OCI-LY1 (cell line): ENCODE measurements at regions not wholly inside any gene's neighbourhood (a gene's known extent, or its start where the extent isn't known, plus 50 kb on each side); places are given as distances from the start of the nearest gene placed in this dataset.

Source experiments
- H2AFZ ChIP-seq: fragments of 200-600 bp; sonication (generic), shearing (Covaris generic); 2 replicates; pipeline ENCODE4 v1.6.0; 2014; ENCODE audit warnings: antibody characterized with exemption, mild to moderate bottlenecking, low read length
- H3F3A ChIP-seq: fragments of 200-600 bp; sonication (generic), shearing (Covaris generic); 2 replicates; pipeline ENCODE4 v1.6.0; 2014; ENCODE audit warnings: mild to moderate bottlenecking, antibody characterized with exemption, low read length, moderate library complexity; ENCODE audit not compliant: insufficient read depth
- H3K27ac ChIP-seq: fragments of 200-600 bp; sonication (generic); 2 replicates; pipeline ENCODE4 v1.5.1; 2014; ENCODE audit warnings: low read length, mixed run types, mild to moderate bottlenecking, low read depth; ENCODE audit not compliant: poor library complexity, severe bottlenecking
- H3K27me3 ChIP-seq: fragments of 200-600 bp; sonication (generic); 2 replicates; pipeline ENCODE4 v1.6.0; 2014; ENCODE audit warnings: antibody characterized with exemption, mild to moderate bottlenecking, low read length, moderate library complexity; ENCODE audit not compliant: insufficient read depth
- H3K36me3 ChIP-seq: fragments of 200-600 bp; sonication (generic); 2 replicates; pipeline ENCODE4 v1.6.1; 2014; ENCODE audit warnings: mild to moderate bottlenecking, antibody characterized with exemption, low read length, moderate library complexity, mixed read lengths; ENCODE audit not compliant: insufficient read depth
- H3K4me1 ChIP-seq: fragments of 200-600 bp; sonication (generic); 2 replicates; pipeline ENCODE4 v1.5.1; 2014; ENCODE audit warnings: mild to moderate bottlenecking, low read length, moderate library complexity; ENCODE audit not compliant: insufficient read depth, severe bottlenecking
- H3K4me2 ChIP-seq: fragments of 200-600 bp; sonication (generic), shearing (Covaris generic); 2 replicates; pipeline ENCODE4 v1.6.1; 2014; ENCODE audit warnings: low read length
- H3K4me3 ChIP-seq: fragments of 200-600 bp; sonication (generic); 2 replicates; pipeline ENCODE4 v1.5.1; 2014; ENCODE audit warnings: low read length, low read depth, mild to moderate bottlenecking, mixed read lengths; ENCODE audit not compliant: poor library complexity, severe bottlenecking
- H3K79me2 ChIP-seq: fragments of 200-600 bp; shearing (Covaris generic); 2 replicates; pipeline ENCODE4 v1.6.1; 2016; ENCODE audit warnings: mixed run types, low read length, mixed read lengths; ENCODE audit not compliant: insufficient read depth
- H3K9ac ChIP-seq: fragments of 200-600 bp; sonication (generic), shearing (Covaris generic); 2 replicates; pipeline ENCODE4 v1.6.1; 2014; ENCODE audit warnings: mild to moderate bottlenecking, low read length, mixed read lengths
- H3K9me2 ChIP-seq: fragments of 200-600 bp; sonication (generic), shearing (Covaris generic); 2 replicates; pipeline ENCODE4 v1.6.1; 2014; ENCODE audit warnings: low read depth, mild to moderate bottlenecking, low read length, mixed read lengths
- H3K9me3 ChIP-seq: fragments of 200-600 bp; shearing (Covaris generic); 2 replicates; pipeline ENCODE4 v1.6.1; 2014; ENCODE audit warnings: low read length, mixed read lengths
- H4K20me1 ChIP-seq: fragments of 200-600 bp; sonication (generic), shearing (Covaris generic); 2 replicates; pipeline ENCODE4 v1.6.0; 2016; ENCODE audit warnings: mild to moderate bottlenecking, low read length; ENCODE audit not compliant: insufficient read depth
- CTCF ChIP-seq: fragments of 200-600 bp; sonication (generic), shearing (Covaris generic); IDR thresholded peaks from 2 replicates; pipeline ENCODE4 v1.5.1; 2017; ENCODE audit warnings: mild to moderate bottlenecking, antibody characterized with exemption, low read length, moderate library complexity, mixed read lengths
- EZH2 ChIP-seq: fragments of 200-600 bp; sonication (generic), shearing (Covaris generic); IDR thresholded peaks from 2 replicates; pipeline ENCODE4 v1.8.0; 2017; ENCODE audit warnings: borderline replicate concordance, mixed run types, mild to moderate bottlenecking, antibody characterized with exemption, low read length, moderate library complexity, mixed read lengths

- no peaks in the 10 kb centered on the region for H3F3A ChIP-seq
- no peaks in the 10 kb centered on the region for H3K9me2 ChIP-seq
- no peak for TF ChIP-seq EZH2
- no peak for TF ChIP-seq CTCF
- no peak overlapping the region for H2AFZ ChIP-seq
- no peak overlapping the region for H3K9ac ChIP-seq
- H3K36me3 ChIP-seq, result no peaks in the 10 kb centered on the region
- H3K9me3 ChIP-seq, result no peaks in the 10 kb centered on the region
- no peaks in the 10 kb centered on the region for H3K27me3 ChIP-seq
- H3K4me1 ChIP-seq, result no peaks in the 10 kb centered on the region
- H4K20me1 ChIP-seq, result no peaks in the 10 kb centered on the region
- no peak overlapping the region for H3K27ac ChIP-seq
- no peaks in the 10 kb centered on the region for H3K79me2 ChIP-seq
- H3K4me2 ChIP-seq, result no peak overlapping the region
- no peak overlapping the region for H3K4me3 ChIP-seq
These were observed 227.3 kb downstream of the CXCL12 start for GRCh38 chr10:44157574-44157973.

GRCh38 chr10:44154956-44155355, 229.9 kb downstream of the CXCL12 start:
- H3F3A ChIP-seq, result no peaks in the 10 kb centered on the region
- no peaks in the 10 kb centered on the region for H4K20me1 ChIP-seq
- no peaks in the 10 kb centered on the region for H3K79me2 ChIP-seq
- H3K4me1 ChIP-seq, result no peaks in the 10 kb centered on the region
- no peak for TF ChIP-seq EZH2
- no peak for TF ChIP-seq CTCF
- no peaks in the 10 kb centered on the region for H3K9me3 ChIP-seq
- no peaks in the 10 kb centered on the region for H3K9me2 ChIP-seq
- H3K27me3 ChIP-seq, result no peaks in the 10 kb centered on the region
- H3K4me3 ChIP-seq, result no peak overlapping the region
- no peak overlapping the region for H2AFZ ChIP-seq
- H3K36me3 ChIP-seq, result no peaks in the 10 kb centered on the region
- no peak overlapping the region for H3K27ac ChIP-seq
- no peak overlapping the region for H3K4me2 ChIP-seq
- H3K9ac ChIP-seq, result no peak overlapping the region

GRCh38 chr10:44153918-44154670, 230.8 kb downstream of the CXCL12 start:
- H3K36me3 ChIP-seq, result no peaks in the 10 kb centered on the region
- no peak overlapping the region for H3K27ac ChIP-seq
- no peak overlapping the region for H3K4me3 ChIP-seq
- no peaks in the 10 kb centered on the region for H3K9me3 ChIP-seq
- no peaks in the 10 kb centered on the region for H3K9me2 ChIP-seq
- H3K9ac ChIP-seq, result no peak overlapping the region
- no peaks in the 10 kb centered on the region for H4K20me1 ChIP-seq
- no peaks in the 10 kb centered on the region for H3F3A ChIP-seq
- no peak overlapping the region for H3K4me2 ChIP-seq
- H3K79me2 ChIP-seq, result no peaks in the 10 kb centered on the region
- no peaks in the 10 kb centered on the region for H3K4me1 ChIP-seq
- no peaks in the 10 kb centered on the region for H3K27me3 ChIP-seq
- TF ChIP-seq EZH2, result no peak
- no peak for TF ChIP-seq CTCF
- H2AFZ ChIP-seq, result no peak overlapping the region
